Superior temporal gyrus (tissue), 1 donor: ENCODE measurements at regions not wholly inside any gene's neighbourhood (a gene's known extent, or its start where the extent isn't known, plus 50 kb on each side); places are given as distances from the start of the nearest gene placed in this dataset.

Experiments
- DNase-seq: peaks from one replicate; pipeline ENCODE4 v3.0.0-alpha.2; 2016; ENCODE audit errors: extremely low spot score

DNA sequence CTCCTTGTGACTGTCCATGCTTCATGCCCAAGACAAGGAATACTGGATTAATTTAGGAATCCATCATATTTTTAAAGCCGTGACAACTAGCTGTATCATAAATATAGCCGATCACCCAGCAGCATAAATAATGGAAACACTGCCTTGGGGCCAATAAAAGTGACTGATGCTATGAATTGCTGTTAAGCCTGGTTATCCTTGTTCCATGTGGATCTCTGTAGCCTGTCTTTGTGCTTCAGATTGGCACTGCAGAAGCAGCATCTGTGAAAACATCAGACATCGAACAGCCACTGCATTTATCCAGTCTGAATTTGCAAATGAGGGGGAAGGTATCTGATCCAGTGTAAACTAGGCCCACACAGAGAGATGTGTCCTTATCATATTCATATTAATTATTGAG lies 1181.8 kb downstream of the SORCS1 start:
- DNase-seq, result no peak

DNA sequence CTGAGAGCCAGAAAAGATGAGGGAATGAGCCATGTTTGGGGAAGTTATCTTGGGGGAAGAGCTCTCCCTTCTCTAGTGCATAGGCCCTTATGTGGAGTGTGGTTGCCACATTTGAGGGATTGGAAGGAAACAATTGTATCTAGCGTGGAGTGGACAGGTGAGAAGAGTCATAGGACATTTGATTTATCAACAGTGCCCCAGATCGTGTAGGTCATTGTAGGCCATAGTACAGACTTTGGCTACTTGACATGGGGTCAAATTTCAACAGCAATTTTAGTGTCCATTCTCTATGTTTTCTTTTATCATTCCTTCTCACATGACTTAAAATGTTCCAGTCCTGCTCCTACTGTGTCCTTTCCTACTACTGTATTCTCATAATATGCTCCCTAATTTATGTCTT lies 1182.8 kb downstream of the SORCS1 start:
- DNase-seq, result no peak

DNA sequence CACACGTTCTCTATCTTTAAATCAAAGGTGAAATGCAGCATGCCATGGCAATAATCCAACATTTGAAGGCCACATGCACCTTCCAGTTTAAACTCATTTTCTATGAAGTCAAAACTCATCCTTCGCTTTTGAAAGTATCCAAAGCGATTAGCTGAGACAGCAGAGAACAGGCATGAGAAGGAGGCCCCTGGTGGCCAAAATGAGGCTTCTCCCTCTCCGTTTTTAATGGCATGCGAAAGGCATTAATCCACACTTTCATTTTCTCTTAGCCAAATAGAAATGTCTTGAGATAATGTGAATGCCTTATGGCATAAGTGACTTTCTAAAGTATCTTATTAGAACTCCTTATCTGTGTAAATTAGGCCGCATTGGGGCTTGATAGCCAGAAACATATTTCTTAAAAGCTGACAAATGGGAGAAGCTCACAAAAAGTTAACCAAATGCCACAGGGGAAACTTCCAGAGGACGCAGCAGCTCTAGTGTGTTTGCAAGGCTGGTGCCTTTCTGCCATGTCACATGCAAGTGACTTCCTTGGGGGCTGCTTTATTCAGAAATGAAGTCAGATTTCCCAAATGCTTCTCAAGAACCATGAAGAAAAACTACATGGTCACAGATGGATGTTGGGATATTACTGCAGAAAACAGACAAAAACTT lies 1189.6 kb downstream of the SORCS1 start:
- peak; percentile 48 for DNase-seq

DNA sequence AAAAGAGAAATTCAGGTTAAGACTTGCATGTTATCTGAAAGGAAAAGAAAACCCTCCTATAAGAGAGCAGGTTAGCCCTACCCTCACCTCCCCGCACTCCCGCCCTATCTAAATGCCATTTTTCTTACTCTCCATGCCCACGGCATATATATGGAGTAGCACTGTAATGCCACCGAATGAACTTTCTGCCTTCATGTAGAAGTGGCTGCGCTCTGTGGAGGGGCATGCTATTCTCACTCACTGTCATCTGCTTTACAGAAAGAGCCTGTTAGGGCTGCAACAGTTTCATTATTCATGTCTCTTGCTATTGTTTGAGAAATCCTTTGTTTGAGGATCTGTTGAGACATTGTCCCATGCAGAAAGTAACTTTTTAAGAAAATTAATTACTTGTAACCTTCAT lies 1190.6 kb downstream of the SORCS1 start:
- DNase-seq, result no peak

DNA sequence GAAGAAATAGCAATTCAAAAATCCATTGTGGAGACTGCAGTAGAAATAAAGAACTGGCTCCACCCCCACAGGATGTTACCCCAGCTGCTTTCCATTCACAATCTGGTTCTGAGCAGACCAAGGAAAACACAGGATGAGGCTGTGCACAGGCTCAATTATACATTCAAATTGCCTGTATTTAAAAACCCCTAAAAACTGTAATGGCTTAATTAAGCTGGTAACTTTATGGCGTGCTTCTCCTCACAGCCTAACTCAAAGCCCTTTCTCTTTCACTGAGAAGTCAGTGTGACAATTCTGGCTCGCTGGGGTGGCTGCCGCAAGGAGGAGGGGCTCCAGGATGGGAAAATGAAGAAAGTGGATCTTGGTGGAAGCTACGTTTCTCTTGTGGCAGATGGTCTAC lies 1191.1 kb downstream of the SORCS1 start:
- no peak for DNase-seq

DNA sequence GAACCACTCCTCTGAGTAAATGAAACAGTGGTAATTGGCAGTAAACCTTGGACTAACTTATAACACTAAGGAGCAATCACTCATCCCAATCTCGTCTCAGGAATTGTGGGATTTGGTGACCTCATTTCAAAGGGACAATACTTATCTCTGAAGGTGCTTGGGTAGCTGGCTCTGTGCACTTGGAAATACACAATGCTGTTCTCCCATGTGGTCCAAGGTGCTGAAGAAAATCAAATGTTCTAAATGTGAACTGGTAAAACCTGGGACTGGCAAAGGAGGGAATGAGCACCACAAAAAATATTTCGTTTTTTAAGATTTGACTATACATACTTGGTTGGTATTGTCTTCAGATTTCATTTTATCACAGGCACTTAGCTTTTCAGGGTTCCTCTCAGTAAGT lies 1193.0 kb downstream of the SORCS1 start:
- no peak for DNase-seq

DNA sequence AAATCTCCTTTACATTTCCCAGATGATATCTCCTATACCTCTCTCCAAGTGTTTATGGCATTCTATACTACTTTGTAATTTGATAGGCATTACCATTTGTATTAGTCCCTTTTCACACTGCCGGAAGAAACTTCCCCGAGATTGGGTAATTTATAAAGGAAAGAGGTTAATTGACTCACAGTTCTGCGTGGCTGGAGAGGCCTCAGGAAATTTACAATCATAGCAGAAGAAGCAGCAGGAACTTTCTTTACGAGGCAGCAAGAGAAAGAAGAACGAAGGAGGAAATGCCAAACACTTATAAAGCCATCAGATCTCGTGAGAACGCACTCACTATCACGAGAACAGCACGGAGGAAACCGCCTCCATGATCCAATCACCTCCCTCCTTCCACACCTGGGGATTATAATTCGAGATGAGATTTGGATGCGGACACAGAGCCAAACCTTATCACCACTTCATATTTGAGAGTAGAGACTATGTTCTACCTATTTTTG lies 1194.6 kb downstream of the SORCS1 start:
- no peak for DNase-seq

DNA sequence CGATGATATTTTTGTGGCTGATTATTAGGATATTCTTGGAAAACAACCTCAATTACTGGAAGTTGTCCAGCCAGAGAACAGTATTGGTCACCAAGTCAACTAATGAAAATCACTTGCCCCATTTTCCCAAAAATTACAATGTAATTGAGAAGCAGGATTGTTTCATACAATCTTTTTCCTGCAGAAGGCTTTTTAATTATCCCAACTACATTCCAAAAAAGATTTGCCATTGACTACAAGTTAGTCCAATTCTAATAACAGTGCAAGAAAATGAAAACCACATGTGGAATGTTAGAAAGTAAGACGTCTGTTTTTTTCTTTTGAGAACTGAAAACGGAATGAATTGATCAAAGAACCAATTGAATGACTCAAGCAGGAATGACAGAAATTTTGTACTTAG lies 1195.8 kb downstream of the SORCS1 start:
- DNase-seq, result no peak

DNA sequence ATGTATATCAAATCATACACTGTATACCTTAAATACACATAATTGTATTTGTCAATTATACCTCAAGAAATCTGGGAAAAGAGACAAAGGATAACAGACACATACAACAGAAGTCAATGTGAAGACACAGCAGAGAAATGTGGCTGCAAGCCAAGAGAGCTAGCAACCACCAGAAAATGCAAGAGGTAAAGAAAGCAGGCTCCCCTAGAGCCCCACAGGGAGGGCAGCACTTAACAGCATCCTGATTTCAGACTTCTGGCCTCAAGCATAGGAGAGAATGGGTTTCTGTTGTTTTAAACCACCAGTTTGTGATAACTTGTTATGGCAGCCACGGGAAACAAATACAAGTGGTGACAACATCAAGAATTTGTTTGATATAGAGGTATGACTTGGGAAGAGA lies 1197.2 kb downstream of the SORCS1 start:
- DNase-seq, result no peak

DNA sequence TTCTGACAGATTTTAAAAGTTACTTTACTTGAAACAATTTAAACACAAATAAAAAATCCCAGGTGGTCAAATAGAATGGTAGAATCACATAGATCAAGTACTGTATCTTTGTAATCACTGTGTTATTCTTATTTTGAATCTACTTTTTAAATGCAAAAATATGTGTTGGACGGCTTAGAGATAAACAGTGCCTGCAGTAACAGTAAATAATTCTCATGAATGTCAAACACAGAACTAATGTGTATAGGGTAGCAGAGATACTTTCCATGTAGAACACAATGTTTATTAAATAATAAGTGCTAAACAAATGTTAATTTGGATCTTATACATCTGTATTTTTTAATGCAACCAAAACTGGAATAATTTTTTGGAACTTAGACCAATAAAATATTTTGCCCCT lies 1199.4 kb downstream of the SORCS1 start:
- no peak for DNase-seq

DNA sequence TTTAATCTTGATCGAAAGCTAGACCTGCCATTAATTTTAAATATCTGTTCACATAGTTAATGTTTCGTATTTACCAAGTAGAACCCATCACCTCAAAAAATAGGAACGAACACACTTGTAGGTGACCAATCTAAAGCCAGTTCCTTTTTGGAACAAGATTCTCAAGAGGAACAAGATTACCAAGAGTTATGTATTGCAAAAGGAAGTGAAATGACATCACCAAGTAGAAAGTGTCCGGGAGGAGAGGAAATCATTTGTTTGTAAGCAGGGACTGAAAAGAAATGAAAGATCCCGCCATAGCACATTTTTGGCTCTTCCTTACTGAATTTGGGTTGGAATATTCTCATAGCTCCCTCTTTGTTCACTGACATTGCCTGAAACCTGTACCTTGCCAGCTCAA lies 1200.5 kb downstream of the SORCS1 start:
- no peak for DNase-seq

DNA sequence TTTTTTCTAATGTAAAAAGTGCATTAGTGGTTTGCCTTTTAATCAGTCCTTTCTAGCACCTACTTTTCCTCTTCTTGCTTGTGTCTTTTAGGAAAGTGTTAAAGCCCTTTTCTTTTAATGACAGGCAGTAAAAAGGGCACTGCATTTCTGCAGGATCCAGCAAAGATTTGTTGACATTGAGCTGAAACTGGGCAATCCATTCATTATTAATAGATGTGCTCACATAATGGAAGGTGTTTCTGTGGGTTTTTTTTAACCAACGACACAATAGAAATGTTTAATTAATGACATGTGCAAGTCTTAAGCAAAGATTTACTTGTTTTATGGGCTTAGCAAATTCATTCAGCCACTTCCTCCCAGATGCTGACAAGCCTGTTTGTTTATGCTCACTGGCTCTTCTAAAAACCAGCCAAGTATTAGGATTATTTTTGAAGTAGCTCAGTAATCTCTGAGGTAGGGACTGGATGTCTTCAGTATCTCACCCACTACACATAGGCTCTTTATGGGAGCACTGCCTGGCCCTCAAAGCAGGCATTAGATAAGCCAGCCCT lies 1201.1 kb downstream of the SORCS1 start:
- DNase-seq, result no peak

DNA sequence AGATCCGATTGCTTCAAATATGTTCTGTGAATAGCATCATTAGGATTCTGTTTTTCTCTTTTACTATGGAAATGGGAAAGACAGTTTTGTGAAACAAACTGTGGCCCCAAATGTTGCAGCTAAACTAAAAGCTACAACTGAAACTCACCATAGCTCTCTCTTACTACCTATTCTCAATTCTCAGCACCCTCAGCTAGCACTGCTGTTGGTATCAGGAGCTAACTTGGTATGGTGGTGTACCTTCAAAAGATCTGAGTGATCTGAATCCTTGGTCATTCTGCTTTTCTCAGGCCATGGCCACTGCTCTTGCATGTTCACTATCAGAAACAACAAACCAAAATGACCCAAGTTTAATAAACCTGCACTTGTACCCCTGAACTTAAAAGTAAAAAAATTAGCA lies 1208.0 kb downstream of the SORCS1 start:
- no peak for DNase-seq

DNA sequence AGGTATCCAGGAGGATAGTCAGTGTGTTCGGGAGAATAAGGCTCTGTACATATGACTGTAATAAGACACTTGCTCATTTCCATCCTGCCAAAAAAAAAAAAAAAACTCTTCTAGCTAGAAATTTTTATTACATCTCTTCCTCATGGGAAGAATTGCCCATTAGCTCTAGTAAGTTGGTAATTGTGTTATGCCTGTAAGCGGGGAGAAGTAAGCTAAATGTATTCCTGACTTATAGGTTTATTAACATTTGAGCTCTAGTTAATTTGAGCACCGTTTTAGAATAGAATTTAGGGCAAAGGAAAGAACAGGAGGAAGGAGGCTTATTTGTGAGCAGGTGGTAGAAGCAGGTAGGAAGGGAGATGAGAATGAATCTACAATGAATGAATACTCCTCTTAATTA lies 1210.6 kb downstream of the SORCS1 start:
- DNase-seq, result no peak

DNA sequence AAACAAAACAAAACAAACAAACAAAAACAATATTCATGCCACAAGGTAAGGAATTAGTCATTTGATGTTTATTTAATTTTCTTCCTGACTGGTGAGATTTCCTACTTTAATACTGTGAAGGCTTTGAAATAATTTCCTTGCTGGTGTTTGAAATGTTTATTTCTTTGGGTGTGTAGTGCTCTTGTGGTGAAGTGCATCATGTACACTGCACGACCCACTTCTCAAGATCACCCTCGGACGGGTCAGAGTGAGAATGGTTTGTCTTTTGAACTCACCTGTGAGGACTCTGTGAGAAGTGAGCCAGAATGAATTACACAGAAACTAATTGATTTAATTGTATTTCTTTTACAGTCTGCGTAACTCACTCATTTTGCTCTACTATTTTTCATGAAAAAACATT lies 1211.5 kb downstream of the SORCS1 start:
- DNase-seq, result no peak

DNA sequence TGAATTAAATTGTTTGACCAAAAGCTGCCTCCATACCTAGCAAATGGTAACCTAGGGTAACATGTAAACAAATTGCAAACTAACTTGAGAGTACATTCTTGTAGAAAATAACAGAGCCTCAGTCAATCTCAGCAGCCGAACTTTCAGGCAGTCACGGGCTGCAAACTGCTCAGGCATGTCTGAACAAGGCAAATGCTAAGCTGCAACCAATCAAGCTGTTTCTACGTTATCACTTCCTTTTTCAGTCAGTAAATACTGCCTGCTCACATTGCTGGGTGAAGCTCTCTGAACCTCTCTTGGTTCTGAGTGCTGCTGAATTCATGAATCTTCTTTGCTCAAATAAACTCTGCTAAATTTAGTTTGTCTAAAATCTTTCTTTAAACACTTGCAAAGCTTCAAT lies 1212.4 kb downstream of the SORCS1 start:
- DNase-seq, result peak; percentile 55

DNA sequence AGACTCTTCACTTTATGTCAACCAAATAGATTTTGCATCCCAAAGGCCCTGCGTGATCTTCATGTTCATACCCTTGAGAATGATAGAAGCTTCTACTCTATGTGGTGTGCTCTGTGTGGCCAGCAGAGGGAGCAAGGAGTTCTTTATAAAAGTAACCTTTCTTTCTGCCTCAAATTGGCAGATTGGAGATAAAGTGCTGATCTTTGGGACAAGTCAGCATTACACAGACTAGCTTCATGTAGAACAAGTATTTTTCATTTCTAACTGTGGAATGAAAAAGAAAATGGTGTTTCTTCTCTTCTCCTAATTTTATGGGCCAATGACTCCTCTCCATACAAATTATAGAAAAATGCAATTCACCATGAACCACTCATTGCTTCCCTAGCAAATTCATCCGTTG lies 1214.1 kb downstream of the SORCS1 start:
- DNase-seq, result peak; percentile 89

DNA sequence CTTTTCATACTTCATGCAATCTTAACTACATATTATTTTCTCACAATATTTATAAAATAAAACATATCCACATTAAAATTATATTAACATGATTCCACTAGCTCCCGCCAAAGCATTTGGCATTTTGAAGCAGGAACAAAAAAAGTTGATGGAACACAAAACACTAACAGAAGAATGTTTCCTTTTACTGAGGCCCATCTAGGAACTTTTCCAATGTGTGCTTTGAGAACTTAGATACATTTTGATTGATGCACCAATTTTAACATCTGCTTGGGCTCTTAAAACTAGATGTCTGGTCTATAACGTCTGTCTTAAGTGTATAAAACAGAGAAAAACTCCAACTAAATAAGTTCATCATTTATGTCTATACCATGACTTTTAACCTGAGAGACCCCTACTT lies 1214.8 kb downstream of the SORCS1 start:
- no peak for DNase-seq

DNA sequence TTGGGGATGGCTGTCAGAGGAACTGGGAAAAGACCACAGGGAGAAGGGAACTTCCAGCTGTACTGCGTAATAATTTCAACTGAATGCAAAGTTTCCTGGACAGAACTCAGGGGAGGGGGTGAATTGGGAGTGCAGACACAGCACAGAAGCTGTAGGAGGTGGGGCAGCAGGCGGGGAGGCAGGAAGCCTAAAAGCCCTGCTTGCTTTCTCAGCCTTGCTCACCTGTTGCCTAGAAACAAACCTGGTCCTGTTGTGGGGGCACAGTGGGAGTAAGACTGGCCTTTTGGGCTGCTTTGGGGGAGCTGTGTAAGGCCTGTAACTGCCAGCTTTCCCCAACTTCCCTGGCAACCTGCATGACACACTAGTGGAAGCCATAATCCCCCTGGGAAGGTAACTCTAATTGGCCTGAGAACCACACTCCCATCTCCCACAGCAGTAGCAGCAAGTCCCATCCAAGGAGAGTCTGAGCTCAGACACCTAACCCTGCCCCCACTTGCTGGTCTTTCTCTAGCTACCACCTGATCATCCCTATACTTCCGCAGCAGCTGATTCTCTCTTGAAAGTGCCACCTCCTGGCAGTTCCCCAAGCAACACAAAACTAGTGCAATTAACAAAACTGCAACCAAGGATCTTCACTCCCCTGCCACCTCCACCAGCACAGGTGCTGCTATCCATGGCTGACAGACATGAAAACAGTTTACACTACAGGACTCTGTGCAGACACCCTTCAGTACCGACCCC lies 1239.3 kb downstream of the SORCS1 start:
- DNase-seq, result no peak

DNA sequence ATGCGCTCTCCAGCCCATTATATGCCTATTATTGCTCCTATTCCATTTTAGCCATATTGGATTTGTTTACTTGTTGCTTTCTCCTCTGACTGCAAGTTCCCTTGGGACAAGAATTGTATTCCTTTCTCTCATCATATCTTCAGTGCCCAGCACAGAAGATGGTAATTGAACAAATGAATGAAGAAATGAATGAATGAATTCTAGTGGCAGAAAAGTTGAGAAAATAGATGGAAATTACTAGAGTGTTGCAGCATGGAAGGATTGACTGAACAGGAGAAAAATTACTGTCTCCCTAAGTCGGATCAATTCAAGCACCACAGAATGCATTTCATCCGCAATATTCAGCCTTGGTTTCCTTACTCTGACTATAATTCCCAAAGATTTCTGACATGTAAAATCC lies 1243.2 kb downstream of the SORCS1 start:
- no peak for DNase-seq

DNA sequence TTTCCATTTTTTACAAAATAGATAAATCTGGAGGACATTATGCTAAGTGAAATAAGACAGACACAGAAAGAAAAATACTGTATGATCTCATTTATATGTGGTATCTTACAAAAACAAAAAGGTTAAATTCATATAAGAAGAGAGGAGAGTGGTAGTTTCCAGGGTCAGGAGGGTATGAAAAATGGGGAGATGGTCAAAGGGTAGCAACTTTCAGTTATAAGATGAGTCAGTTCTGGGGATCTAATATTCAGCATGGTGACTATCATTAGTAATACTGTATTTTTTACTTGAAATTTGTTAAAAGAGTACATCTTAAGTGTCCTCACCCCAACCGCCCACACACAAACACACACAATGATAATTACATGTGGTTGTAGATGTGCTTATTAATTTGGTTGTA lies 1250.1 kb downstream of the SORCS1 start:
- DNase-seq, result no peak

DNA sequence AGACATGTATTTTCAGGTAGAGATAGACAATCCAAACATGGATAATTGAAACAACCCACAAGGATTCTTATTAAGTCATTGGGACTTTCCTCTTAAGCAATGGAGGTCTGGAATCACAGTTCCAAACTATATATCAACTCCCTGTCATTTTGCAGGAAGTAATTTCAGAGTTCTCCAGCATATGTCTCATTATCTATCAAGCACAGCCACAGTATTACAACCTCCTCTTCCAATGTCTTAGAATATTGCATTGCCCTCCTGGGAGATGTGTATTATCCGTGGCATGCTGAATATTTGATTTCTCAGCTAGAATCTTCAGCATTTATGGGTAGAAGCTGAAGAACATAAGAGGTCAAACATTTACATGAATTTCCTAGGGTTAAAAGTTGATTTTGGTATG lies 1255.8 kb downstream of the SORCS1 start:
- DNase-seq, result no peak

DNA sequence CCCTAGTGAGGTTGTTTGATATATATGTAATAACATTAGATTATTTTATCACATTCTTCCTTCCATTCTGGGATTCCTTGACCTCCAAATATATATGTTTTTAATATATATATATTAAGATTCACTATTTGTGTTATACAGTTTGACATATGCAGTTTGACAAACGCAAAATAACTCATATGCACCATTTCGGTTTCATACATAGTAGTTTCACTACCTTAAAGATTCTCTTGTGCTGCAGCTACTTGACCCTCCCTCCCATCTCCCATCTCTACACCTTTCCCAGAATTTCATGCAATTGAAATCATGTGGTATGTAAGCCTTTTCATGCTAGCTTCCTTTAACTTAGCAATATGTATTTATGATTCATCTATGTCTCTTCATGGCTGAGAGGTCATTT lies 1244.4 kb downstream of the SORCS3 start:
- DNase-seq, result no peak
